HG03060 (cell line): ENCODE measurements at regions not wholly inside any gene's neighbourhood (a gene's known extent, or its start where the extent isn't known, plus 50 kb on each side); places are given as distances from the start of the nearest gene placed in this dataset.

Experiments
- ATAC-seq: cut with Tn5 transposase; IDR thresholded peaks from one replicate; pipeline ENCODE4 v1.9.1; 2021; ENCODE audit warnings: low read depth, moderate number of reproducible peaks; ENCODE audit not compliant: unreplicated experiment

DNA sequence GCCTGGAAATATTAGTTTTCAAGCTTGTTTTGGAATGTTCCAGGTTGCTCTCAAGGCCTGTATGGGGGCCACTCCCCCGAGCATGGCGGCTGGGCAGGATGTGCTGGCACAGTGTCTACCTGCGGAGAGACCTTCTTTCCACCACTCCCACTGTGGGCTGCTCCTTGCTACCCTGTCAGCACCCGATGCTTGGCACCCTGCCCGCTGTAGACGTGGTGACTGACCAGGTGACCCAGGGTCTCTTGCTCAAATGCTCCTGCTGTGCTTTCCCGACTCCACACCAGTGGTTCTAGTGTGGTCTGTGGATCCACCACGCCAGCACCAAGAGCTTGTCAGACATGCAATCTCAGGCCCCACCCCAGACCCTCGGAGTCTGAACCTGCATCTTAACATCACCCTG is 213.3 kb downstream of the SH3BP4 start:
- no peak for ATAC-seq

DNA sequence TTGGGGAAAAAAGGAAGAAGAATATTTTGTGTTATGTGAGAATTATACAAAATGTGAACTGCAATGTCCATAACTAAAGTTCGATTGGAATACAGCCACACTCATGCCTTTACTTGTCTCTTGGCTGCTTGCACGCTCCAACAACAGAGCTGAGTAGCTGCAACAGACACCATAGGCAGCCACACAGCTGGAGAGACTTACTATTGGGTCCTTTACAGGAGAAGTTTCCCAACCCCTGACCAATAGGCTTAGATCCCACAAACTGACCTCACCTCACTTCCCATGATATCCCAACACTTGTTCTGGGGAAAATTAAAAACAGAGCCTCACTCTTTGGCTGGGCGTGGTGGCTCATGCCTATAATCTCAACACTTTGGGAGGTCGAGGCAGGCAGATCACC is 213.8 kb downstream of the SH3BP4 start:
- ATAC-seq: no peak

DNA sequence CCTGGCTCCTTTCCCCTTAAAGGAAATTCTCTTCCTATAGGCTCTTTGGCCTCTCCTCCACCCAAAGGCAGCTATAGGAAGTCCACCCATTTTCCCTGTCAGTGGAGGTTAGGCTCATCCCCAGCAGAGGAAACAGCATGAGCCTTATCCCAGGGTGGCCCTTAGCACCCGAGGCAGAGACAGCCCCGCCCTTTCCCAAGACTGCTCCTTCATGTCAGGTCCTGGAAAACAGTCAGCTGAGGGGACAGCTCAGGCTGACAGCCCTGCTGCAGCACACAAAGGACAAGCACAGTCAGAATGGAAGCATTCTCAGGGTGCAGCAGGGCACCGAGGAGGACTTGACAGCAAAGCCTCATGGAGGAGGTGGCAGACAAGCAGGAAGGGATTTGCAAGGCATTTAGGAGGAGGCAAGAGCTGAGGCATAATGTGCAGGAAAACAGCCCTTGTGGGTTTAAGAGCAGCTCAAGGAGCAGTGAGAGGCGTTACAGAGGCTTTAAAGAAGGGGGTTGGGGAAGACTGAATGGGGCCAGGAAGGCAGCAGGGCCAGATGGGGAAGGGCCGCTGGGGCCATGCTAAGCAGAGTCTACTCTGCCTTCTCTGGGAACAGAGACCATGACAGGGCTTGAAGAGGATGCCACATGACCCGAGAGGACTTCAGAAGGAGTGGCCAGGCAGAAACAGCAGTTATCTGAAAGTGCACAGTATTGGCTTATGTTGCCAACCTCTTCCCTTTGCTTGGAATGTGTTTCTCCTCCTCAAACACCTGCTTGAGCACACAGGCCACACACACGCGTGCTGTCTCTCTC is 216.6 kb downstream of the SH3BP4 start:
- no peak for ATAC-seq

DNA sequence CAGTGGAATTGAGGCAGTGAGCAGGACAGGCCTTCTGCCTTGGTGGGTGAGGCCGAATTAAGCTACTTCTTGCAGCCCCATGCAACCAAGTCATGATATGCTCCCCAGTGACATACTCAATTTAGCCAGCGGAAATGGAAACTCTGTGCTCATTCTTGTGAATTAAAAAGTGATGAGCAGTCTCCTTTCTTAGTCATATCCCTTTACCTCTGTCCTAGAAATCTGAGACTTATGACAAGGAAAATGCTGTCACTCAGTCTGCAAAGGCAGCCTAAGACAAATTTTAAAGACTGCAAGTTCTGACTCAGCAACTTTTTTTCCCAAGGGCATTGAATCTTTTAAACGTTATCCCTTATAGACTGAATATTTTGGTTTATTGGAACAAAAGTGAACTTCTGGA is 218.2 kb downstream of the SH3BP4 start:
- no peak for ATAC-seq

DNA sequence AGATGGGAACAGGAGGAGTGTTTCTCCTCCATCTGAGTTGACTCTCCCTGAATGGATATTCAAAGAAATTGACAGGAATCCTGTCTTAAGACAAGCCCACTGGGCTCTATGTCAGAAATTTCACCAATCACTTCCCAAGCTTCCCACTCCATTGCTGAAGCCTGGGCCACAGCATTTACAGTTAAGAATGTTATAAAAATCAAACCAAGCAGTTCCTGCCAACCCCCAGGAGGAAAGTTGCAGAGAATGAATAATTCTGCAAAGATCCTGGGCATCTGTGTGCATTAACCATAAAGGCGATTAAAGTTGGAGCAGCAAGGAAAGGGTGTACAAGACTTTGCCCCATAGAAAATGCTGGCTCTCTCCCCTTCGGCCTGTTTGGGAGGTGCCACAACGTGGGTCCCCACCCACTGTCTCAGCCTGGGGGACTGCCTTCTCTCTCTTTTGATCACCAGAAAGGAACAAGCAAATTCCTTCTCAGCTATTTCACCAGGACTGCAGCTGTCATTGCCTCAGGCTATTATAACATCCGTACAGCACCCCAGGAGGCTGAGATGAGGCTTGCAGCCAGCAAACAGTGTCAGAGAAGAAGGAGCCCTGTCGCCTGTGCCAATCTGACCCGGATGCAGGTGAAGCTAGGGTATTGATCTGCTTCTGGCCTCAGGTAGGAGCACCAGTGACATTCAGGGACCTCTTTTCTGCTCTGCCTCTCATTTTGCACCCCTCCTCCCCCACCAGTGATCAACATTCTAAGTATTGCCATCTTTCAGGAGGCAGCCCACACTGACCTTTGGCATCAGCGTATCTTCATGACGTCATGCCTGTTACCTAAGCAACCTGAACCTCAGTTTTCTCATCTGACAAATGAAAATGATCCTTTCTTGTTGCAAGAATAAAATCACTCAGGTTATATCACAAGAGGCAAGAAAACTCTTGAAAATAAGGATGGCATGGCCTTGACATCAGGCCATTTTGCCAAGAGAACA is 219.0 kb downstream of the SH3BP4 start:
- ATAC-seq: no peak

DNA sequence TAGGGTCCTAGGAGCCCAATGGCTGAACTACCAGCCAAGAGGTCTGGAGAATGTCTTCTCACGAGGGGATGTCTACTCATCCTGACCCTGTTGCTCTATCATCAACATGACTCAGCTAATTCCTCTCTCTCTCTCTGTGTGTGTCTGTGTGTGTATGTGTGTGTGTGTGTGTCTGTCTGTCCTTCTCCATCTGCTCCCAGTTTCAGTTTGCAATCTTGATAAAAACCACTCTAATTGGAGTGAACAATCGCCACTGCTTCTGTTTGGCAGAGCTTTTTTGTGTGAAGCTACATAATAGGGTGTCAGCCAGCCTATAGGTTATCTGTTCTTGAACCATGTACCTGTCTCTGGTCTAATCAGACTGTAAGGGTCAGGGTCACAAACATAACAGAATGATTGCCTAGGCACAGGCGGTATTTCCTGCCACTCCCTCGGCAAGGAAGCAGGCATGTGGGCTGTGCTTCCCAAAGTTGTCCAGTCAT is 219.8 kb downstream of the SH3BP4 start:
- no peak for ATAC-seq

DNA sequence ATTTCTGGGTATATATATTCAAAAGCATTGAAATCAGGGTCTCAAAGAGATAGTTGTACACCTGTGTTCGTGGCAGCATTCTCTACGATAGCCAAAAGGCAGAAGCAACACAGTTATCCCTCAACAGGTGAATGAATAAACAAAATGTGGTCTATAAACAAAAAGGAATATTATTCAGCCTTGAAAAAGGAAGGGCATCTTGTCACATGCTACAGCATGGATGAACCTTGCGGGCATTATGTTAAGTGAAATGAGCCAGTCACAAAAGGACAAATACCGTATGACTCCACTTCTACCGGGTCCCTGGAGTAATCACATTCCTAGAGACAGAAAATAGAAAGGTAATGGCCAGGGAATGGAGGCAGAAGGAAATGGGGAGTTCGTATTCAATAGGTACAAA is 228.8 kb downstream of the SH3BP4 start:
- ATAC-seq: no peak

DNA sequence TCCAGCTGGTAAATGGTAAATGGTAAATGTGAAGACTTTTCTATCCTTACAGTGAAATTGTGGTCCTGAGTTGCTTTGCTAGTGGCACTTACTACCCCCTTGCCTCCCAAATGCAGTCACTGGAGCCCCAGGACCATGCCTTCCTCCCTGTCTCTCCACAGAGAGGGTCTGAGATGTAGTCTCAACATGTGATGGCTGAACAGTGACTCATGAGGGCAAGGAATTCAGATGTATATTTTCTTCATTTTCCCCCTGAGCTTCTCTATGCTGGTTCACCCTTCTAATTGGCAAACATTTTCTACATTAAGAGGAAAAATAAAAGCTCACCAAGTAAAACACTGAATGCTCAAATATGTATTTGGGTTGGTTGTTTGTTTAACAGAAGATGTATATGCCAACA is 232.0 kb downstream of the SH3BP4 start:
- ATAC-seq: no peak

DNA sequence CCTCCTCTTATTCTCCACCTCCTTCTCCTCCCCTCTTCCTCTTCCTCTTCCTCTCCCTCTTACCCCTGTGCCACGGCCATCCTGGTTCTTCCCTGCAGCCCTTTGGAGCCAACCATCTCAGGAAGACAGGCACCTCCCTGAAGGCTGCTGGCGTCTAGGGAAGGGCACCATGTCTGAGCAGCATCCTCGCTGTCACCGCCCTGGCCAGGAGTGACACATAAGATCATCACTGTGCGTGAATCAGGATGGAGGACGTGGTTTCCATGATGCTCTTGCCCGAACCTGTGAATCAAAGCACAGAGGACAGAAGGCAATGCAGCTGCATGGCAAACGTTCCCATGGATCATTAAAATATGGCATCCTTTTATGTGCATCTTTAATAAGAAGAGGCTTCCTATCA is 236.0 kb downstream of the SH3BP4 start:
- no peak for ATAC-seq

DNA sequence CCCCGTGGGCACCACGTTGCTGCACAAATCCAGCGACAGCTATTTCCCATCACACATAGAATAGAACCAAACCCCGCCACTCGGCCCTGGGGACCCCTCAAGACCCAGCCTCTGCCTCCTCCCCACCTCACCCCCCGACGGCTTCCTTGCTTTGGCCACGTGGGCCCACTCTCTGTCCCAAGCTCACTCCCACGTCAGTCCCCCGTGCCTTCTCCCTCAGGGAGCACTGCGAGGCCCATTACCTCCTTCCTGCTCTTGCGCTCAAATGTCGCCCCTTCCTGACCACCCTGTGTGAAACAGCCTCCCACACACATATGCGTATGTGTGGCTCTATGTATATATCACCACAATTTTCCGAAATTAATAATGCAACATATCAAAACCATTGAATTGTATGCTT is 239.7 kb downstream of the SH3BP4 start:
- no peak for ATAC-seq

DNA sequence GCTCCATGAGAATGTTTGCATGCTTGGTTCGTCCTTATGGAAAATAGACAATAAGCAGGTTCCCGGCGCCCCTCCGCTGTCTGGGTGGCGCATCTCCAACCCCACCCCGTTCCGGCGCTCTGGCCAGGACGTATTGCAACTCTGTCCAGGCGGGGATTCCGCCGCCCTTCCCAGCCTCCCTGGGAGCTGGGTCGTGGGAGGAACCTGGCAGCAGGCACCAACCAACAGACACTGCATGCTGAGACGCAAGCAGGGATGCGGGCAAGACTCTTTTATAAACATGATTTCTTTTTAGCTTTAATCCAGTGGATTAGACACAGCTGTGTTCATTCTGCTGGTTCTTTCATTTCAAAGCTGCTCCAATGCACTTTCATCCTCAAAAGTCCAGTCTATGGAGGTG is 240.2 kb downstream of the SH3BP4 start:
- ATAC-seq: no peak

DNA sequence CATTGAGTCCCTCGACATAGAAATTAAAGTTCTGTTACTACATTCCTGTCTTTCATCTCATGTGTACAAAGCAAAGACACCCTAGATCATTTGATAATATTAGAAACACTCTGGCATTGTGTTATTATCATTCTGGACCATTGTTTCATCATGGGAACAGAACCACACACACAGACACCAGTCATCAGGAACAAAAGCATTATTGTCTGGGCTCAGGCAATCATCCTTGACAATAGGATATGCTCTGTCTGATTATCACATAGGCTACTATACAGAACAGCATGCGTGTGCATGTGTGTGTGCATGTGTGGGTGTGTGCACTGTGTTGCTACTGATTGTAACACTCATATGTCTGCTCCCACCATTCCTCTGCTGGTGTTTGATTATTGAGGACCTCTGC is 242.5 kb downstream of the SH3BP4 start:
- no peak for ATAC-seq

DNA sequence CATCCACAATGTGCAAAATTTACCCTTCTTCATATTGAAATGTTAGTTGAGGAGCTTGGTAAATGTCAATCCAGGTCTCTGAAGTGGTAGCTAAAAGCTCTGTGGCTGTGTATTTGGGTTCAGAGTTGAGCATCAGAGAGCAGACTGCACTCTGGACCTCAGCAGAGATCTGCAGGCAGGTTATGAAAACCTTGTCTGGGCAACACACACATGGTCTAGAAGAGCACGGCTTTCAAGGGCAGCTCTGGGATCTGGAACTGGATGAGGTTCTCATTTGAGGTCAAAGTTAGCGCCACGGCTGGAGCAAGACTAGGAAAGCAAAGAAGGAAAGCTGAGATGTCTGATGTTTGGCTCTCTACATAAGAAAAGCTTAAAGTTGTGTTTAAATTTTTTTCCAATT is 243.0 kb downstream of the SH3BP4 start:
- ATAC-seq: no peak

DNA sequence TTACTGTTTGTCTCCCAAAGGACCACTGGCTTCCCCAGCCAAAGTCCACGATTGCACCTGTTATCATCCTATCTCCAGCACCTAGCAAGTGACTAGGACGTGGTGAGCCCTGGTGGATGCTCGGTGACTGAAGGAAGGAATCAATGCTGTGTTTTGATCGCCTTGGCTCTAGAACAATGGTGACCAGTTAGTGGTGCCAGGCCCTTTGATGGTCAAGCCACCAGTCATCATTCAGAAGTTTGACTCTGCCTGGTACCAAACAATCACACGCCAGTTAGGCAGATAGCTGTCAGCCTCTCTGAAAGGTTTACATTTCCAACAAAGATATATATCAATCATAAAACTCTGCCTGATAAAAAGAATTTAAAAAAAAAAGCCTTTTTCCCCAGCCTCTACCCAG is 244.1 kb downstream of the SH3BP4 start:
- no peak for ATAC-seq

DNA sequence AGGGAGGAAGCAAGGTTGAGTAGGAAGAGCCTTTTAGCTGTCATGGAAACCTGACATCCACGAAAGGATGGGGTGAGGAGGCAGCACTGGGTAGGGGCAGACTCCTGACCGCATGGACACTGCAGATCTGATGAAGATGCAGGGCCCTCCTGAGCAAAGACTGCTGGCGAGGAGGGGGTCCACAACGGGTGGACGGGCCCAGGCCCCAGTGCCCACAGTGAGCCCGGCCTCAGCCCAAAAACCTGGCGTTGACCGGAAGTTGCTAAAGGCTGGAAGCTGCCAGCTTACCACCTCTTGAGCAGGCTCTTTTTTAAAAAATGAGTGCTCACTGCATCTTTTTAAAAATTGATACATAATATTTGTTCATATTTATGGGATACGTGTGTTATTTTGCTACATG is 247.3 kb downstream of the SH3BP4 start:
- ATAC-seq: no peak

DNA sequence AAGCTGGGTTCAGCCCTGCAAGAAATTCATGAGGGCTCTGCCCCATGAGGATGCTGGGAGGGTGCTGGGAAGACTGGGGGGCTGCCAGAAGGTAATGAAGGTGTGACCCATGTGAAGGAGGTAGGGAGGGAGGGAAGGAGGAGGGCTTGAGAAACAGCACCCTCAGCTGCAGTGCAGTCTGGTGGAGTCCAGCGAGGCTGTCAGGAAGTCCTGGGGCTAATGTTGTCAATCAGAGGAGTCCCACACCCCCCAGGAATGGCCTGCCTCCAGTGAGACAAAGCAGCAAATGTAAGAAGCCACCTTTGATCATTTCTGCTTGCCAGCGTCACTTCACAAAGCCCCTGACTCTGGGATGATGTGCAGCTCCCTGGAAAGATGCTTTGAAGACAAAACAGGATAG is 248.4 kb downstream of the SH3BP4 start:
- no peak for ATAC-seq

DNA sequence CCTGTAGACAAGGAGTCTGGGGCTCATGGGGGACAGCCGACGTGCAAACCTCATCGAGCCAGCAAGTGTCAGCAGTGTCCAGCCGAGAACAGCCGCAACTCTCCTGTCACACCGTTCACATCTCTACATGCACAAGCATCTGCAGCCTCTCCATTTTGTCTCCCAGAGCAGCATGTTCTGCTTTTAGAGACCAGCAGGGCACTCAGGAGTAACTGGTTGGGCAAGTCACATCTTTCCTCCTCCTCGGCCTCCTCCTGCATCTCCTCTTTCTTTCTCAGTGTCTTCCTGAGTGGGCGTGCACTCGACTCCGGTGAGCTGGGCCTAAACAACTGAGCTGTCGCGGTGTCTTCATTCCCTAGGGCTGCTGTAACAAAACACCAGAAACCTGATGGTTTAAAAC is 249.9 kb downstream of the SH3BP4 start:
- no peak for ATAC-seq

DNA sequence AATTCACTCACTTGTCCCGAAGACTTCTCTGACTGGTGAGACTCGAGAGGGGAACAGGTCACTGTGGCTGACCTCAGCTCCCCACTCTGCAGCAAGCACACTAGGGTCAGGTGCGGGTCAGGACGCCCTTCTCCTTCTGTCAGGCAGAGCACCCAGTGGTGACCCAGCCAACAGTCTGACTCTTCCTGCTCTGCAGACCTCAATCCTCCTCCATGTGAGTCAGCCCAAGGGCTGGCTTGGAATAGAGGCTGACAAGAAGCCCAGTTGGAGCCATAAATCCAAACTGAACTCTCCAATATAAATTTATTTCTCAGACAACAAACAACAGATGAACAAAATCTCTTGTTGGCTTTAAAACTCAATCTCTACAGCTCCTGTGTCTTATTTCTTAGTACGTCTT is 253.1 kb downstream of the SH3BP4 start:
- no peak for ATAC-seq

DNA sequence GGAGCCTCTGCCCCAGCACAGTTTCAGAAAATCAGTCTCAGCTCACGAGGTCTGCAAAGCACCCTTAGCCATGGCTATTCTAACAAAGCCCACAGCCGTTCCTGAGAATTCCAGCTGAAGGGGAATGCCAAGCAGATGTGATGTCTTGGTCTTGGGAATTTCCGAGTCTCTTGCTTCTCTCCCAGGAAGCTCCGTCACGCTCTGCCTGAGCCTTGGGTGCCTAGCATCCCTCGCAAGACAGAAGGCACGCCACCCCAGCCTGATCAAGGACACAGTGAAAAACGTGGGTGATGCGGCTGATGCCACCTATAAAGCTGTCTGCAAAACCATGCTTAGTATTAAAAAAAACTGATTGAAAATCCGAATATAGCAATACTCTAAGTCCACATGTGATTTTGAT is 254.6 kb downstream of the SH3BP4 start:
- no peak for ATAC-seq

DNA sequence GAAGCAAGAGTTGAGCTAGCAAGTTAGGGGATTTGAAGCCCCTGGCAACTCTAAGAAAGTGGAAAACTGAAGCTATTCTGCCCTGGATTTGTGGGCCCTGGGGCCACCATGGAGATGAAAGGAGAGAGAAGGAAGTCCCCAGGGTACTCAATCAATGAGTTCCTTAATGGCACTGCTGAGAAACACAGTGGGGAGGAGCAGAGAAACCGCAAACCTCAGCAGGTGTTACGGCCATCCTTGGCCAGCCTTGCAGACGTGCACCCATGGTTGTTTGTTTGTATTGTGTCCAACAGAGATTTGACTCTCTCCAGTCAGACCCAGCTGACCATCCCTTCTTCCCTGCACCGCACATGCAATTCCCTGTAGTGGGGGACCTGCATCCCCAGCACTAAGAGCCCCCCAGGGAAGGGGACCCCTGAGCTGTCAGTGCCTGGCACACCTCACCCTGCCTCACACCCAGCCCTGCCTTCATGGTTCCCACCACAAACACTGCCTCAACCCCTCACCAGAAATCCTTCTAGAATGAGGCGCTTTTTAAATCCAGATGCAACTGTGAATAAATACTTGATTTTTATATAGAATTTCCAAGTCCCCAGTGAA is 255.3 kb downstream of the SH3BP4 start:
- no peak for ATAC-seq

DNA sequence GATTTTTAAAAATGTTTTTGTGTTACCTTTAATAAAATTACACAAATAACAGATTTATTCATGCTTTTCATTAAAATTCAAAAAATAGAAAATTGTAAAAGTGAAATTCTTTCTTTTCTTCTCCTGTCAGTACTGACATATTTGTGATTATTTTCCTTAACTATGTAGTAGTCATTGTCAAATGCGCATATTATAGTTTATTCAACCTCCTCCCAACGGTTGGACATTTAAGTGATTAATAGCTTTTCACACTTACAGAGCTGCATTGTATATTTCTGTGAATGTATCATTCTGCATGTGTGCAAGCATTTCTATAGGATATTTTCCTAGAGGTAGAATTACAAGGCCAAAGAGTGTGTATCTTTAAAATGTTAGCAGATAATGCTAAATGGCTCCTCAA is 259.2 kb downstream of the SH3BP4 start:
- no peak for ATAC-seq
